H1 (cell line): ENCODE measurements at regions not wholly inside any gene's neighbourhood (a gene's known extent, or its start where the extent isn't known, plus 50 kb on each side); places are given as distances from the start of the nearest gene placed in this dataset.

Experiments used
- CTCF ChIP-seq, 3 experiments: IDR thresholded peaks; 1 replicate in 2 of 3; 2 replicates in 1 of 3; pipeline versions ENCODE4 v1.5.1 to v1.6.1; 2011; ENCODE audit warnings: low read length in 3 of 3, mild to moderate bottlenecking in 3 of 3, inconsistent platforms in 2 of 3, low read depth in 1 of 3, moderate library complexity in 1 of 3; ENCODE audit not compliant: insufficient read depth in 1 of 3; ENCODE audit errors: control extremely low read depth in 1 of 3
- JUND ChIP-seq: IDR thresholded peaks from 2 replicates; pipeline ENCODE4 v1.6.1; 2011; ENCODE audit warnings: mild to moderate bottlenecking, improper control_type of control experiment, low read length
- POLR2AphosphoS5 ChIP-seq: IDR thresholded peaks from 2 replicates; pipeline ENCODE4 v1.6.1; 2011; ENCODE audit warnings: low read depth, low read length

- TF ChIP-seq POLR2AphosphoS5 = no peak
- no peak for TF ChIP-seq CTCF (IDR thresholded peaks at IDR 0.05; ENCODE audit: control extremely low read depth in 1 of 3, insufficient read depth in 1 of 3, low read depth in 1 of 3, low read length in 3 of 3)
- TF ChIP-seq JUND = no peak
Observed at GRCh38 chr16:54465063-54465462, 178.5 kb upstream of the IRX3 start.
